ENCODE measurements at regions not wholly inside any gene's neighbourhood (a gene's known extent, or its start where the extent isn't known, plus 50 kb on each side); places are given as distances from the start of the nearest gene placed in this dataset.

GRCh38 chr9:22288661-22289060 is 158.0 kb upstream of the DMRTA1 start:
- FAIRE-seq = no peak

GRCh38 chr9:22307013-22307711 is 139.5 kb upstream of the DMRTA1 start:
- FAIRE-seq = peak; percentile 70

- FAIRE-seq = no peak
Observed at GRCh38 chr9:22308177-22308576, 138.4 kb upstream of the DMRTA1 start.

- FAIRE-seq = no peak
Observed at GRCh38 chr9:22316645-22317044, 130.0 kb upstream of the DMRTA1 start.

DNA sequence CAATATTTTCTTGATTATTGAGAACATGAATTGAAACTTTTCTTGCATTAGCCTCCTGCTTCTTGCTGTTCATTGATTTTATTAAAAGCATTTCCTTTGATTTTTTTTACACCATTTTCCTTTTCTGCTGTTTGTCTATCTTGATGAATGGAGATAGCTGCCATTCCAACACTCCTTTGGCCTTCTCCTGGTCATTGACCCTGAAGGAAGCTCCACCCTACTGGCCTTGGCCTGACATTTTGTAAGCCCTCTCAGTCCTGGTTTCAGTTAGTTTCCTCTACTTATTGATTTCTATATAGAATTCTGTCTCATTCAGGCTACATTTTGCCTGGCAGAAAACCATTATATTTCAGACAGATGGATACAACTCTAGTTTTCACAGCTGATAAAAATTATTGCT is 115.1 kb upstream of the DMRTA1 start:
- no peak for FAIRE-seq

DNA sequence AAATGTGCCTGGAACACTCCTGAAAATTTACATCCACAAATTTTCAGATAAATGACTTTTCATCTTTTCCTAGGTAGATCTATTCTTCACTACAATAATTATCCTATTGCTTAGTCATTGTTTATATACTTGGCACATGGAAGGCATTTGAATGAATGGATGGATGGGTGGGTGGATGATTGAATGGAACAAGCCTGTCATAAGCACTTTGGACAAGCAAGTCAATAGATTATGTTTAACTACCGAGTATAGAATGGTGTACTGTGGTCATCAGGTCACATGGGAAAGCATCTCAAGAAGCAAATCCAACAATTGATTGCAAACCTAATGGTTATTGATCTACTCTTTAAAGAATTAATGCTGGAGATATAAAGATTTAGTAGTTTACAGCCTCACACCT is 114.4 kb upstream of the DMRTA1 start:
- FAIRE-seq = no peak

DNA sequence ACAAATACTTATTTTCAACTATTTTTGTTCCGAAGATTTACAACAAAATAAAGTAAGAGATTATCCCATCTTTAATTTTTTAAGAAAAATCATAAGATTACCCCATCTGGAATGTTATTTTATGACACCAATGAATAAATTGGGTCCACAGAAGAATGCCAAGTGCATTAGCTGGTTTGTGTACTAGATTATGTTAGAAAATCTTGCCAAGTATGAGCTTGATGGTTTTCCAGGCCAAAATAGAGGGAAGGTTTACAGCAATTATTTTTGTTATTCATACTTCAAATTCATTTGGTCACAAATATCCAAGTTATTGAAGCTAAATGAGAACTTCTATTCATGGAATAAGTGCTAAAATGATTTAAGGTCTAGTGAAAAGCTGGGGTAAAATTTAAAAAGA is 109.4 kb upstream of the DMRTA1 start:
- no peak for FAIRE-seq

- FAIRE-seq = no peak
Observed at GRCh38 chr9:22342491-22343217, 104.0 kb upstream of the DMRTA1 start.

DNA sequence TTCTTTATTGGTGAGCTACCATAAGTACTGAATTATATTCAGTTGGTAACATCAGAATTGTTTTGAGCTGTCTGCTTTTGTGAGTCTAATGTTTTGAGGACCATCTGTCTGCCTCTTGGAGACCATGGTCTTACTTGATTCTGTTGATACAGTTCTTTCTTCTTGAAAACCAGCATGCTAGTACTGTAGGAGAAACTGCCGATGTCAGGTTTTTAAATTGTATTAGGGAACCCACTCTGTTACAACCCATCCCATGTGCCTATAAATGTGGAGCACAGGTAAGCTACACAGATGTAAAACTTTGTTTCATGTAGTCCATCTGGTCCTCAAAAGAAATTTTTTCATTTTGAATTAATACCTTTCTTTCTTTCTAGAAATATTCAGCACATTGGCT is 103.4 kb upstream of the DMRTA1 start:
- no peak for FAIRE-seq

- no peak for FAIRE-seq
Observed at GRCh38 chr9:22354699-22355384, 91.8 kb upstream of the DMRTA1 start.

GRCh38 chr9:22356985-22357384 is 89.6 kb upstream of the DMRTA1 start:
- no peak for FAIRE-seq

DNA sequence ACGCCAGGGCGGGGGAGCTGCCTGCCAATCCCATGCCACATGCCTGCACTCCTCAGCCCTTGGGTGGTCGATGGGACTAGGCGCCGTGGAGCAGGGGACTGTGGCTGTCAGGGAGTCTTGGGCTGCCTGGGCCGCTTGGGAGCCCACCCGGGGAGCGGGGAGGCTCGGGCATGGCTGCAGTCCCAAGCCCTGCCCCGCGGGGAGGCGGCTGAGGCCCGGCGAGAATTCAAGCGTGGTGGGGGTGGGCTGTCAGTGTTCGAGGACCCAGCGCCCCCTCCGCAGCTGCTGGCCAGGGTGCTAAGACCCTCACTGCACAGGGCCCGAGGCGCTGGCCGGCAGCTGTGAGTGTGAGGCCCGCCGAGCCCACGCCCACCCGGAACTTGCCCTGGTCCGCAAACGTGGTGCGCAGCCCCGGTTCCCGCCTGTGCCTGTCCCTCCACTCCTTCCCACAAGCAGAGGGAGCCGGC is 83.2 kb upstream of the DMRTA1 start:
- FAIRE-seq = no peak

- no peak for FAIRE-seq
Observed at GRCh38 chr9:22373636-22374035, 73.0 kb upstream of the DMRTA1 start.

DNA sequence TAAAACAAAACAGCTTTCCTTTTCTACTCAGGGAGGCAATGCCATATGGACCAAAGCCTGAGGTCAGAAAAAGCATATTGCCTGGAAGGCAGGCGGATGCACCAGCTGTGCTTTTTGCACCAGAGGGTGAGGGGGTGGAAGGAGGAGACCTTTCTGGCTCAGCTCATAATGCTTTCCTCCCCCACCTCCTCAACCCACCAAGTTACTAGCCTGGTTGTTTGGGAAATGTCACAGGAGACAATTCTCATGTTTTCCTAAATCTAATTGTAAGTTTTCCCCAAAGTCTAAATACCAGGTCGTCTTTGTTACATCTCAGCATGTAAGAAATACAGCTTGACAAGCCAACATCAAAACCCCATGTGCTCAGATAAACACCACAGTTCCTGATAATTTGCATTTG is 72.6 kb upstream of the DMRTA1 start:
- FAIRE-seq = no peak

DNA sequence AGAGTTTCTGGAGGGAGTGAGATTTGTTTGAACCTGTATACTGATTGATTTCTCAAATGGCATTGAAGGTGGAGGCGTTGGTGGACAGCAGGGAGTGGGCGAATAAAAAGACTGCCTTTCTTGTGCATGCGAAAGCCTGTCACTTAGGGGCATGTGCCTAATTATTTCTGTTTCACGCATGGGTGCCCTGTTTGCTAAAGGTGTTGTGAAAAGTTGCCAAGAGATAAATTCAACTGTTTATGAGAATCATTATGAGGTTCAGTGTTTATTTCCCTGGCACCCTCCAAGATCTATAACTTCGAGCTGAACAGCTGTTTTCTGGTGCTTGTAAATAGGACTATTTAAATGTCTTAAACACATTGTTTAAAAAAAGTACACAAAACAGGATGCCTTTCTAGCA is 67.4 kb upstream of the DMRTA1 start:
- no peak for FAIRE-seq

DNA sequence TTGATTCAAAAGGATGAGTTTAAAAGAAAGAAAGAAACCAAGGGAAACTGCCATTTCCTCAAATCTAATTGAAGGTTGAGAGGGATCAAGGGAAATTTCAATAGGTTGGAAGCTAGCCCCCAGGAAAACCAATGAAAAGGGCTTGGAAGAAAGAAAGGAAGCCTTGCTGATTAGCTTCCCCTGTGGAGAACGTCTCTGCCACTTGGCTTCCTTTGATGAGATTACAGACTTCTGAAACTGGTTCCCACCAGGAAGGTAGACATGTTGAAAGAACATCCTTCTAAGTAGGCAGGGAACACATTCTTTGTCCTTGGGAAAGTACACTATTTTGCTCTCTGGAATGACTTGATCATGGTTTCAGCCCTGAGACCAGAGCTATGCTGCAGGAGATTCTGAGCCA is 65.5 kb upstream of the DMRTA1 start:
- no peak for FAIRE-seq

DNA sequence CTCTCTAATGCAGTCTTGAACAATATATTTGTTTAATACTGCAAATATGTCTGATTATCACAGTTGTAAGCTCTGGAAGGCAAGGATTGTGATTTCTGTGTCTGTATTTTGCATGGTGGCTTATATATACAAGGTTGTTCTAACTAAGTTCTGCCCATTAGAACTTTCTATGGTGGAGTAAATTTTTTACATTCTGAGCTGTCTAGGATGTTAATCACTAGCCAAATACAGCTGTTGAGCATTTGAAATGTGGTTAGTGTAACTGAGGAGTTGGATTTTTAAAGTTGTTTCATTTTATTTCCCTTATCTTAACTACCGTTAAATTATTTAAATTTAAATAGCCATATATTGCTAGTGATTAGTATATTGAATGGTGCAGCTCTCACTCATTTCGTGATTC is 64.3 kb upstream of the DMRTA1 start:
- no peak for FAIRE-seq

DNA sequence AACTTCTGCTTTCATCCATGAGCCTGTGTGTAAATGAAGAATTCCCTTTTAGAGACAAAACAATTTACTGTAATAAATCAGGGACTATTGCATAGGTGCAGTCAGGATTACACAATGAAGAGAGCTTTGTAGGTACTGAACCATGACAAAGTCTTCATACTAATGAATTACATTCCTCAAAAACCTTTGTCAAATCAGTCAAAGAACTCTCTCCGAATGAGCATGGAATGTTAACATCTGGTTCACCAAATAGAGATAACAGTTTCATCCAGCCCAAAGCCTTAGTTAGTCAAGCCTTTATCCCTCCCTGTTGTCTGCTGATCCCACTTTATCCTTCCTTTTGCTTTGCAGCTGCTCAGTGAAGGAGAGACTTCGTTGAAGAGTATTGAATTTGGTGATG is 62.9 kb upstream of the DMRTA1 start:
- no peak for FAIRE-seq

DNA sequence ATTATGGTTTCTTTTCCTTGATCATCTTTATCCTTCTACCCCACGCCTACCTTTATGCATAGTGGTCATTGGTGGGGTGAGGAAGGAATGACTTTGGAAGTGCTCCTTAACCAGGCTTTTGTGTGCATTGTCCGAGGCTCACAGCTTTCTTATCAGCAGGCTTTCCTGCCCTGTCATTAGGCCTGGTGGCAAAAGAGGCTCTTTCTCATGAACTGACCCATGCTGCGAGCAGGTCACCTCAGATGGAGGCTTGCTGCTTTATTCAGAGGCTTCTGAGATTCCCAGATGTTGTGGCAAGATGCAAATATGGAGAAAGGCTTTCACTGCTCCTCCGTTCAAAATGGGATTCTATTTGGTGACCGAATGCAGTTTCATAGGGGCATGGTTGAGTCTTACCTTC is 57.4 kb upstream of the DMRTA1 start:
- no peak for FAIRE-seq

DNA sequence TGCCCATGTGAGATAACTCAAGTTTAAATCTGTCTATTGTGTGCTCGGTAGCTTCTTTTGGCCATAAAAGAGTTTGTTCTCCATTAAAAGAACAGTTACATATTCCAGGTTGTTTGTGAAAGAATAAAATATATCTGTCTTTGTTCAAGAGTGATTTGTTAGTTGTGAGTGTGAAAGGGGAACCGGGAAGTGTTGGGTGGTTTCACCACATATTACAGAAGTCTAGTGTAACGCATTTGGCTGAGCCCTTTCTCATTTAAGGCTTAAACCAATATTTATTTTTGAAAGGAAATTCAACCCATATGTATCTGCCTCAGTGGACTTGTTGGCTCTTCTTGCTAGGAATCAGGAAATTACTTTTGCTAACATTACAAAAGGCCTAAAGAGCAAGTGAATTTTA is 54.1 kb upstream of the DMRTA1 start:
- FAIRE-seq = no peak

GRCh38 chr9:22395687-22396141 is 50.9 kb upstream of the DMRTA1 start:
- FAIRE-seq = no peak

All from islet of Langerhans (tissue), 1 donor.